Uterus (tissue), 3 donors: ENCODE measurements at regions not wholly inside any gene's neighbourhood (a gene's known extent, or its start where the extent isn't known, plus 50 kb on each side); places are given as distances from the start of the nearest gene placed in this dataset.

ENCODE experiments used
- DNase-seq, 2 donors: peaks; one replicate each; pipeline ENCODE4 v3.0.0-alpha.2; 2019 to 2020
- H3K27ac ChIP-seq, 2 donors: fragments of 200-600 bp; sonication (generic); 1 replicate in 1 of 2; 2 replicates in 1 of 2; pipeline ENCODE4 v1.5.1; 2016 to 2018
- H3K27me3 ChIP-seq, 2 donors: fragments of 200-600 bp; sonication (generic); one replicate each; pipeline ENCODE4 v1.5.1; 2018 to 2019; ENCODE audit warnings: control low read depth in 1 of 2
- H3K36me3 ChIP-seq, 2 donors: fragments of 200-600 bp; sonication (generic); one replicate each; pipeline ENCODE4 v1.5.1; 2019; ENCODE audit warnings: control low read depth in 1 of 2
- H3K4me1 ChIP-seq, 2 donors: fragments of 200-600 bp; sonication (generic); one replicate each; pipeline ENCODE4 v1.5.1; 2018 to 2019; ENCODE audit warnings: control low read depth in 1 of 2
- H3K4me3 ChIP-seq, 2 donors: fragments of 200-600 bp; sonication (generic); 1 replicate in 1 of 2; 2 replicates in 1 of 2; pipeline ENCODE4 v1.5.1; 2018 to 2019; ENCODE audit warnings: mild to moderate bottlenecking in 1 of 2
- H3K9me3 ChIP-seq, 2 donors: fragments of 200-600 bp; sonication (generic); one replicate each; pipeline ENCODE4 v1.5.1; 2019; ENCODE audit warnings: control low read depth in 1 of 2
- POLR2A ChIP-seq, 2 donors: fragments of 450-650 bp; IDR thresholded peaks; one replicate each; pipeline ENCODE4 v1.6.1; 2016; ENCODE audit warnings: antibody characterized with exemption in 2 of 2, mild to moderate bottlenecking in 1 of 2, moderate library complexity in 1 of 2
- intact Hi-C: fragments of 100-400 bp; cut with DNase I; formaldehyde crosslinking; loops from one replicate; pipeline ENCODE4 v1.15.1; 2023; ENCODE audit warnings: low total_unique reads
- TF ChIP-seq, protein P1 (sequence below), 4 experiments: fragments of 200-600 bp in 2 of 4; fragments of 450-650 bp in 2 of 4; sonication (generic) in 2 of 4; IDR thresholded peaks; one replicate each; pipeline ENCODE4 v1.5.1; 2016 to 2019; ENCODE audit warnings: antibody characterized with exemption in 4 of 4, mild to moderate bottlenecking in 2 of 4, moderate library complexity in 1 of 4
- donor health status: DM: yes; HTN: yes; CAD: no.

GRCh38 chr3:144324076-144324475 is 352.5 kb downstream of the DIPK2A start:
- H3K27me3 ChIP-seq, result no peaks in the 10 kb centered on the region
- no peaks in the 10 kb centered on the region for H3K4me1 ChIP-seq
- H3K9me3 ChIP-seq, result no peaks in the 10 kb centered on the region
- H3K27ac ChIP-seq, result no peak overlapping the region
- intact Hi-C loops, result no loop called here
- TF ChIP-seq, protein P1, sequence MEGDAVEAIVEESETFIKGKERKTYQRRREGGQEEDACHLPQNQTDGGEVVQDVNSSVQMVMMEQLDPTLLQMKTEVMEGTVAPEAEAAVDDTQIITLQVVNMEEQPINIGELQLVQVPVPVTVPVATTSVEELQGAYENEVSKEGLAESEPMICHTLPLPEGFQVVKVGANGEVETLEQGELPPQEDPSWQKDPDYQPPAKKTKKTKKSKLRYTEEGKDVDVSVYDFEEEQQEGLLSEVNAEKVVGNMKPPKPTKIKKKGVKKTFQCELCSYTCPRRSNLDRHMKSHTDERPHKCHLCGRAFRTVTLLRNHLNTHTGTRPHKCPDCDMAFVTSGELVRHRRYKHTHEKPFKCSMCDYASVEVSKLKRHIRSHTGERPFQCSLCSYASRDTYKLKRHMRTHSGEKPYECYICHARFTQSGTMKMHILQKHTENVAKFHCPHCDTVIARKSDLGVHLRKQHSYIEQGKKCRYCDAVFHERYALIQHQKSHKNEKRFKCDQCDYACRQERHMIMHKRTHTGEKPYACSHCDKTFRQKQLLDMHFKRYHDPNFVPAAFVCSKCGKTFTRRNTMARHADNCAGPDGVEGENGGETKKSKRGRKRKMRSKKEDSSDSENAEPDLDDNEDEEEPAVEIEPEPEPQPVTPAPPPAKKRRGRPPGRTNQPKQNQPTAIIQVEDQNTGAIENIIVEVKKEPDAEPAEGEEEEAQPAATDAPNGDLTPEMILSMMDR (IDR thresholded peaks at IDR 0.05), result no peak
- TF ChIP-seq POLR2A (IDR thresholded peaks at IDR 0.05), result no peak
- DNase-seq, result no peak
- no peak overlapping the region for H3K4me3 ChIP-seq
- H3K36me3 ChIP-seq, result no peaks in the 10 kb centered on the region

DNA sequence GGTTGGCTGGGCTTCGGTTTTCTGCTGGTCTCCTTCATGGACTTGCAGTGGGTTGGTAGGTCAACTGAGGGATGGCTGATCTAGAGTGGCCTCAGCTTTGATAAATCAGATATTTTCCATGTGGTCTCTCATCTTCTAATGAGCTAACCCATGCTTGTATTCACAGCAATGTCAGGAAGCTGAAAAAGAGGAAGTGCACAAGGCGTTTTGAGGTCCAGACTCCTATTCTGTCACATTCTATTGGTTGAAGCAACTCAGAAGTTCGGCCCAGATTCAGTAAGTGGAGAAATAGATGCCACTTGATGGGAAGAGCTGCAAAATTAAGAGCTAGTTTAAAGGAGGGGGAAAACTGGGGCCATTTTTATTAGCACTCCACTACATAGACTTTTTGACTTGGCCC is 361.2 kb downstream of the DIPK2A start:
- H3K27me3 ChIP-seq, result no peaks in the 10 kb centered on the region
- intact Hi-C loops, result no loop called here
- H3K36me3 ChIP-seq, result no peaks in the 10 kb centered on the region
- no peaks in the 10 kb centered on the region for H3K9me3 ChIP-seq
- no peak overlapping the region for H3K27ac ChIP-seq
- TF ChIP-seq, protein P1 (IDR thresholded peaks at IDR 0.05), result no peak
- TF ChIP-seq POLR2A (IDR thresholded peaks at IDR 0.05), result no peak
- DNase-seq, result no peak
- no peak overlapping the region for H3K4me3 ChIP-seq
- no peaks in the 10 kb centered on the region for H3K4me1 ChIP-seq

DNA sequence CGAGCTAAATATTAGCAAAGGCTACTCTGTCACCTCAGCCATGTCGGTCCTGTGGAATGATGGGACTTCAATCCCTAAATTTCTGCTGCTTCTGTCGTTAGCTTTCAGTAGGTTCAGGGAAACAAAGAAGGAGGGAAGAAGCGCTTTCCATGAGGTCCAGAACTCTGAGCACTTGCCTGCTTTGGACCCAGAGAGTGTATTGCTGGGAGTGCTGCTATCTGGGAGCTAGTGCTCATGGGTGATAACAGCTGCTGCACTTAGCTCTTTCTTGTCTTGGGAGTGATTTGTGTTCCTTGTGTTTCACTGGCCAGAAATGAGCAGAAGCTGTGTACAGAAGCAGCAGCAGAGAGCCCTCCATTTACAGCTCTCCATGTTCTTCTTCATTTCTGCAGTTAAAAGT is 369.8 kb downstream of the DIPK2A start:
- no peak for DNase-seq
- Histone ChIP-seq H3K4me1 (no peaks in the 10 kb centered on the region), H3K4me3 (no peak overlapping the region), H3K36me3 (no peaks in the 10 kb centered on the region), H3K27ac (no peak overlapping the region), H3K27me3 (no peaks in the 10 kb centered on the region), H3K9me3 (no peaks in the 10 kb centered on the region)
- intact Hi-C loops, result no loop called here
- no peak for TF ChIP-seq POLR2A (IDR thresholded peaks at IDR 0.05)

DNA sequence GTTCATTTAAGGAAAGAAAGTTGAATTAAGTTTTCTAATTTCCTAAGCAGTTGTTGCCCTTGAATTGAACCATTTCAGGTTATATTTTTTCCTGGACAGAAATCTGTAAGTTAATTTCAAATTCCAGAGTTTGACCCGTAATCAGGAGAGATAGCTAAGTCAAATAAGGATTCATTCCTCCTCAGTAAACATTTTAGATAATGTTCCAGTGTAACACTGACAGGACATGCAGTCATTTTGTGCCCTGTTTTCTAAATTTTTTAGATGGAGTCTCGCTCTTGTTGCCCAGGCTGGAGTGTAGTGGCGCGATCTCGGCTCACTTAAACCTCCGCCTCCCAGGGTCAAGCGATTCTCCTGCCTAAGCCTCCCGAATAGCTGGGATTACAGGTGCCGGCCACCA is 371.7 kb downstream of the DIPK2A start:
- TF ChIP-seq, protein P1 (IDR thresholded peaks at IDR 0.05), result no peak
- TF ChIP-seq POLR2A (IDR thresholded peaks at IDR 0.05), result no peak
- Histone ChIP-seq H3K4me1 (no peaks in the 10 kb centered on the region), H3K4me3 (no peak overlapping the region), H3K27ac (no peak overlapping the region), H3K36me3 (no peaks in the 10 kb centered on the region), H3K27me3 (no peaks in the 10 kb centered on the region), H3K9me3 (no peaks in the 10 kb centered on the region)
- no peak for DNase-seq
- intact Hi-C loops, result no loop called here

- intact Hi-C loops, result no loop called here
- DNase-seq, result no peak
- H3K4me1 ChIP-seq, result no peaks in the 10 kb centered on the region
Observed at GRCh38 chr3:144343777-144344176, 372.2 kb downstream of the DIPK2A start.

More at GRCh38 chr3:144343777-144344176, 372.2 kb downstream of the DIPK2A start:
- no peaks in the 10 kb centered on the region for H3K9me3 ChIP-seq
- no peaks in the 10 kb centered on the region for H3K36me3 ChIP-seq
- H3K4me3 ChIP-seq, result no peak overlapping the region
- H3K27ac ChIP-seq, result no peak overlapping the region
- no peaks in the 10 kb centered on the region for H3K27me3 ChIP-seq
- TF ChIP-seq, protein P1 (IDR thresholded peaks at IDR 0.05), result no peak
- no peak for TF ChIP-seq POLR2A (IDR thresholded peaks at IDR 0.05)
